ENCODE measurements at regions not wholly inside any gene's neighbourhood (a gene's known extent, or its start where the extent isn't known, plus 50 kb on each side); places are given as distances from the start of the nearest gene placed in this dataset.

- TF ChIP-seq POLR2A (IDR thresholded peaks at IDR 0.05) (no peak), CTCF (IDR thresholded peaks at IDR 0.05) (no peak)
Measured at GRCh38 chr3:46120983-46121382, 87.1 kb downstream of the CCR1 start.
